H1 (cell line): ENCODE measurements at regions not wholly inside any gene's neighbourhood (a gene's known extent, or its start where the extent isn't known, plus 50 kb on each side); places are given as distances from the start of the nearest gene placed in this dataset.

Source experiments
- CTCF ChIA-PET: fragments of 300-600 bp; sonication (Branson Sonifier 250); formaldehyde crosslinking; loops from one replicate; lab custom pipeline; 2021; ENCODE audit not compliant: partially characterized antibody; lab: Charles Lee
- POLR2A ChIA-PET: fragments of 300-600 bp; sonication (Branson Sonifier 250); formaldehyde crosslinking; loops from one replicate; lab custom pipeline; 2021; ENCODE audit warnings: inconsistent platforms; ENCODE audit not compliant: partially characterized antibody; lab: Charles Lee
- DNase-seq, 2 experiments: peaks; one replicate each; pipeline versions ENCODE4 v3.0.0 to v3.0.0-alpha.2; 2010 to 2022; ENCODE audit warnings: low spot score in 2 of 2, low read depth in 1 of 2, mixed read lengths in 1 of 2
- FAIRE-seq: peaks from 2 replicates; lab custom pipeline; 2011; peaks lifted over from hg19 to GRCh38; lab: Jason Lieb, UNC
- H2AFZ ChIP-seq: 2 replicates; pipeline ENCODE4 v1.8.1; 2012; ENCODE audit warnings: low read length, inconsistent platforms
- H2AK5ac ChIP-seq: 2 replicates; pipeline ENCODE4 v1.6.1; 2013; ENCODE audit warnings: low read depth, low read length
- H2BK120ac ChIP-seq: replicated peaks from 2 replicates; pipeline ENCODE3; 2013; ENCODE audit warnings: low read depth, low read length, inconsistent platforms
- H2BK12ac ChIP-seq: 2 replicates; pipeline ENCODE4 v1.6.1; 2013; ENCODE audit warnings: low read depth, low read length
- H2BK15ac ChIP-seq: 2 replicates; pipeline ENCODE4 v1.6.1; 2013; ENCODE audit warnings: low read length
- H2BK20ac ChIP-seq: 2 replicates; pipeline ENCODE4 v1.6.1; 2013; ENCODE audit warnings: low read length
- H2BK5ac ChIP-seq: 2 replicates; pipeline ENCODE4 v1.6.1; 2013; ENCODE audit warnings: low read depth, low read length
- H3K14ac ChIP-seq: 2 replicates; pipeline ENCODE4 v1.6.1; 2013; ENCODE audit warnings: inconsistent platforms; ENCODE audit not compliant: insufficient read length
- H3K18ac ChIP-seq: 2 replicates; pipeline ENCODE4 v1.6.1; 2013; ENCODE audit warnings: low read length; ENCODE audit errors: extremely low read depth
- H3K23ac ChIP-seq: 2 replicates; pipeline ENCODE4 v1.6.1; 2013; ENCODE audit warnings: inconsistent platforms; ENCODE audit not compliant: insufficient read length
- H3K23me2 ChIP-seq: 2 replicates; pipeline ENCODE4 v1.6.1; 2013; ENCODE audit warnings: low read depth, low read length
- H3K27ac ChIP-seq: 2 replicates; pipeline ENCODE4 v1.6.1; 2011; ENCODE audit warnings: low read depth, low read length, inconsistent platforms
- H3K27me3 ChIP-seq, 4 experiments: replicated peaks in 1 of 4; 1 replicate in 1 of 4; 2 replicates in 3 of 4; pipeline versions ENCODE4 v1.6.1 to v1.8.1; 2011 to 2013; ENCODE audit warnings: low read length in 3 of 4, mild to moderate bottlenecking in 3 of 4, inconsistent platforms in 2 of 4, mixed read lengths in 2 of 4, moderate library complexity in 1 of 4; ENCODE audit not compliant: control insufficient read depth in 3 of 4, insufficient read depth in 3 of 4; ENCODE audit errors: extremely low read depth in 1 of 4
- H3K36me3 ChIP-seq, 4 experiments: 2 replicates each; pipeline versions ENCODE4 v1.6.1 to v1.8.1; 2011 to 2013; ENCODE audit warnings: mild to moderate bottlenecking in 4 of 4, low read length in 3 of 4, moderate library complexity in 2 of 4, control low read depth in 1 of 4, inconsistent platforms in 1 of 4; ENCODE audit not compliant: insufficient read depth in 4 of 4, control insufficient read depth in 2 of 4
- H3K4ac ChIP-seq: replicated peaks from 2 replicates; pipeline ENCODE3; 2013; ENCODE audit warnings: low read length, low read depth, mixed read lengths, inconsistent platforms; ENCODE audit not compliant: insufficient read length
- H3K4me1 ChIP-seq, 4 experiments: replicated peaks in 1 of 4; 1 replicate in 1 of 4; 2 replicates in 3 of 4; pipeline versions ENCODE4 v1.6.1 to v1.8.1; 2011 to 2013; ENCODE audit warnings: low read length in 3 of 4, inconsistent platforms in 2 of 4, mixed read lengths in 1 of 4; ENCODE audit not compliant: insufficient read depth in 4 of 4, control insufficient read depth in 3 of 4
- H3K4me2 ChIP-seq, 2 experiments: 2 replicates each; pipeline versions ENCODE4 v1.6.1 to v1.8.1; 2011 to 2013; ENCODE audit warnings: low read depth in 2 of 2, low read length in 2 of 2, control low read depth in 1 of 2, inconsistent platforms in 1 of 2, mild to moderate bottlenecking in 1 of 2; ENCODE audit not compliant: insufficient read depth in 1 of 2
- H3K4me3 ChIP-seq, 4 experiments: fragments of 200-600, 300-600 bp in 1 of 4; sonication (generic), shearing (Covaris generic), sonication (Bioruptor Twin) in 1 of 4; 2 replicates each; pipeline versions ENCODE4 v1.5.1 to v1.8.1; 2011 to 2016; ENCODE audit warnings: low read length in 4 of 4, low read depth in 3 of 4, control low read depth in 2 of 4, inconsistent platforms in 2 of 4, mild to moderate bottlenecking in 2 of 4, mixed read lengths in 1 of 4, moderate library complexity in 1 of 4; ENCODE audit not compliant: insufficient read depth in 2 of 4; ENCODE audit errors: extremely low read depth in 1 of 4
- H3K56ac ChIP-seq: replicated peaks from 2 replicates; pipeline ENCODE3; 2013; ENCODE audit warnings: low read depth, mild to moderate bottlenecking, mixed read lengths, low read length, inconsistent platforms; ENCODE audit not compliant: insufficient read length
- H3K79me1 ChIP-seq: 2 replicates; pipeline ENCODE4 v1.6.1; 2013; ENCODE audit warnings: low read depth, low read length, control low read depth
- H3K79me2 ChIP-seq, 2 experiments: 2 replicates each; pipeline versions ENCODE4 v1.6.1 to v1.8.1; 2012 to 2013; ENCODE audit warnings: low read length in 2 of 2, mild to moderate bottlenecking in 2 of 2, inconsistent platforms in 1 of 2; ENCODE audit not compliant: insufficient read depth in 2 of 2, control insufficient read depth in 1 of 2
- H3K9ac ChIP-seq, 4 experiments: replicated peaks in 1 of 4; 1 replicate in 1 of 4; 2 replicates in 3 of 4; pipeline versions ENCODE4 v1.6.1 to v1.8.1; 2011 to 2013; ENCODE audit warnings: low read depth in 3 of 4, low read length in 3 of 4, control low read depth in 2 of 4, mild to moderate bottlenecking in 2 of 4, moderate library complexity in 2 of 4, inconsistent platforms in 1 of 4; ENCODE audit errors: extremely low read depth in 1 of 4
- H3K9me3 ChIP-seq, 2 experiments: 2 replicates each; pipeline versions ENCODE4 v1.6.1 to v1.8.1; 2012 to 2013; ENCODE audit warnings: mild to moderate bottlenecking in 2 of 2, moderate library complexity in 2 of 2, control low read depth in 1 of 2, inconsistent platforms in 1 of 2, low read depth in 1 of 2, low read length in 1 of 2, mixed read lengths in 1 of 2; ENCODE audit not compliant: insufficient read depth in 2 of 2
- H4K20me1 ChIP-seq, 2 experiments: replicated peaks in 1 of 2; 2 replicates each; pipeline versions ENCODE3 to v1.8.1; 2011 to 2013; ENCODE audit warnings: inconsistent platforms in 2 of 2, low read length in 2 of 2, mild to moderate bottlenecking in 1 of 2; ENCODE audit not compliant: insufficient read depth in 2 of 2, control insufficient read depth in 1 of 2
- H4K5ac ChIP-seq: 2 replicates; pipeline ENCODE4 v1.6.1; 2013; ENCODE audit warnings: low read length, low read depth, mixed read lengths, inconsistent platforms; ENCODE audit not compliant: insufficient read length
- H4K8ac ChIP-seq: 2 replicates; pipeline ENCODE4 v1.8.0; 2013; ENCODE audit warnings: mild to moderate bottlenecking, moderate library complexity, low read length, inconsistent platforms; ENCODE audit not compliant: insufficient read depth; ENCODE audit errors: extremely low read depth
- H4K91ac ChIP-seq: replicated peaks from 2 replicates; pipeline ENCODE3; 2013; ENCODE audit warnings: low read length, mixed read lengths, inconsistent platforms; ENCODE audit not compliant: insufficient read length
- ASH2L ChIP-seq: fragments of 200-600, 300-600 bp; sonication (generic); IDR thresholded peaks from one replicate; pipeline ENCODE4 v1.7.1; 2017; ENCODE audit warnings: low read length
- BCL11A ChIP-seq, 2 experiments: IDR thresholded peaks; one replicate each; pipeline ENCODE4 v1.6.1; 2011; ENCODE audit warnings: low read depth in 2 of 2, low read length in 2 of 2, mild to moderate bottlenecking in 2 of 2
- CREB1 ChIP-seq: IDR thresholded peaks from 2 replicates; pipeline ENCODE4 v1.6.1; 2012; ENCODE audit warnings: inconsistent platforms
- E2F6 ChIP-seq: IDR thresholded peaks from 2 replicates; pipeline ENCODE4 v1.6.1; 2012; ENCODE audit warnings: inconsistent platforms
- EP300 ChIP-seq, 2 experiments: IDR thresholded peaks; 1 replicate in 1 of 2; 2 replicates in 1 of 2; pipeline ENCODE4 v1.6.1; 2011 to 2012; ENCODE audit warnings: low read depth in 2 of 2, low read length in 2 of 2, mild to moderate bottlenecking in 2 of 2, borderline replicate concordance in 1 of 2, inconsistent platforms in 1 of 2, moderate library complexity in 1 of 2
- FOSL1 ChIP-seq: IDR thresholded peaks from 2 replicates; pipeline ENCODE4 v1.6.1; 2011; ENCODE audit warnings: mild to moderate bottlenecking, low read depth, low read length, moderate library complexity; ENCODE audit not compliant: insufficient read depth
- GTF2F1 ChIP-seq: IDR thresholded peaks from 2 replicates; pipeline ENCODE4 v1.6.1; 2012; ENCODE audit warnings: low read depth, low read length, improper control_type of control experiment, borderline replicate concordance
- HDAC6 ChIP-seq: IDR thresholded peaks from one replicate; pipeline ENCODE4 v1.7.1; 2012; ENCODE audit warnings: low read depth, mild to moderate bottlenecking, inconsistent platforms, low read length, moderate library complexity
- JUND ChIP-seq: IDR thresholded peaks from 2 replicates; pipeline ENCODE4 v1.6.1; 2011; ENCODE audit warnings: mild to moderate bottlenecking, improper control_type of control experiment, low read length
- KDM5A ChIP-seq: fragments of 200-600 bp; IDR thresholded peaks from 2 replicates; pipeline ENCODE4 v1.7.1; 2012; ENCODE audit warnings: mild to moderate bottlenecking, low read length, inconsistent platforms, mixed read lengths
- RNF2 ChIP-seq: fragments of 200-900, 300-1000 bp; sonication (generic); IDR thresholded peaks from 2 replicates; pipeline ENCODE4 v1.7.1; 2016; ENCODE audit warnings: borderline replicate concordance, low read depth, mild to moderate bottlenecking, antibody characterized with exemption, low read length; ENCODE audit not compliant: poor library complexity, severe bottlenecking; ENCODE audit errors: missing control alignments
- SIN3A ChIP-seq, 2 experiments: IDR thresholded peaks in 1 of 2; conservative IDR thresholded peaks in 1 of 2; 2 replicates each; pipeline ENCODE4 v1.6.1; 2011 to 2012; ENCODE audit warnings: low read length in 2 of 2, improper control_type of control experiment in 1 of 2, low read depth in 1 of 2, mild to moderate bottlenecking in 1 of 2
- SP4 ChIP-seq: IDR thresholded peaks from 2 replicates; pipeline ENCODE4 v1.6.1; 2012; ENCODE audit warnings: low read length, inconsistent platforms
- SRF ChIP-seq: IDR thresholded peaks from 2 replicates; pipeline ENCODE4 v1.6.1; 2011; ENCODE audit warnings: mild to moderate bottlenecking, low read depth, low read length, moderate library complexity
- YY1 ChIP-seq: IDR thresholded peaks from 2 replicates; pipeline ENCODE4 v1.6.1; 2011; ENCODE audit warnings: low read depth, mild to moderate bottlenecking, low read length
- WGBS, 2 experiments: shearing (Covaris generic) in 1 of 2; methylation state at CpG; one replicate each; pipeline versions ENCODE4 v1.1.6 to v1.1.7; 2013 to 2015; ENCODE audit warnings: low lambda C conversion rate in 2 of 2, mixed read lengths in 2 of 2, inconsistent platforms in 1 of 2, low coverage in 1 of 2, missing lambda C conversion rate in 1 of 2; ENCODE audit not compliant: insufficient replicate concordance in 2 of 2, insufficient coverage in 1 of 2, insufficient read length in 1 of 2; ENCODE audit errors: extremely low coverage in 1 of 2, missing lambda C conversion rate in 1 of 2; 5-methylcytosine and 5-hydroxymethylcytosine counted together

DNA sequence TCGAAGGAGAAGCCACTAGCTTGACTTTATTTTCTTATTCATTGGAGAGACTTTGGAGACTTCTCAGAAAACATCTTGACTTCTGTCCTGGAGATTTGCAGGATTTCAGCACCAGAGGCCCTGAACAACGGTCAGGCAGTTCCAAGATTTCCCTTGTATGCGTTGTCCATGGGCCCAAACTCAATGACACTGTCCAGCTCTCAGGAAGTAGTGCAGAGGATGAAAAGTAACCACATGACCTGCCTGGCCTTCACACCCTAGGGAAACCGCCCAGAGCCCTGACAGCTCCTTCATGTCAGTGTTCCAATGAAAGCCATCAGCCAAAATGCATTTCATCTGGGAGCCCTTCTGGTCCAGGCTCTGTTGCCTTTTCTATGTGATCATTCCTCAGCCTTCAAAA lies 214.1 kb downstream of the BLID start:
- WGBS, 2 experiments: 88% methylated on average over 4 of the region's 4 CpGs; no CpG with 5 or more reads in 1 of the 2 experiments
- CTCF ChIA-PET: interaction anchor here (0.5 kb wide), 1 partner anchor 72 kb away, joined by 3 read pairs; no protein-coding TSS in a partner anchor
- H3K4me2 ChIP-seq: no peak overlapping the region
- TF ChIP-seq FOSL1 (no peak), JUND (no peak), EP300 (IDR thresholded peaks at IDR 0.05; ENCODE audit: borderline replicate concordance in 1 of 2, low read depth in 2 of 2, low read length in 2 of 2) (no peak), HDAC6 (no peak), YY1 (no peak), RNF2 (no peak), GTF2F1 (no peak), SIN3A (conservative IDR thresholded peaks at IDR 0.05 in 1 of 2, IDR thresholded peaks at IDR 0.05 in 1 of 2; ENCODE audit: low read depth in 1 of 2, low read length in 2 of 2) (no peak), BCL11A (IDR thresholded peaks at IDR 0.05; ENCODE audit: low read depth in 2 of 2, low read length in 2 of 2) (no peak), KDM5A (no peak), ASH2L (no peak), CREB1 (no peak), E2F6 (no peak), SRF (no peak), SP4 (no peak)

More for the DNA sequence above, 214.1 kb downstream of the BLID start:
- Histone ChIP-seq H3K27ac (no peak overlapping the region), H2AK5ac (no peak overlapping the region), H2BK120ac (no peak overlapping the region), H3K9me3 (no peaks in the 10 kb centered on the region), H3K23ac (no peak overlapping the region), H3K4me3 (no peak overlapping the region), H3K23me2 (no peaks in the 10 kb centered on the region), H3K18ac (no peak overlapping the region), H4K5ac (no peak overlapping the region), H3K4ac (no peak overlapping the region), H3K4me1 (no peaks in the 10 kb centered on the region), H3K14ac (no peak overlapping the region), H4K91ac (no peak overlapping the region), H2BK12ac (no peak overlapping the region), H3K79me2 (no peaks in the 10 kb centered on the region), H2BK20ac (no peak overlapping the region), H3K56ac (no peak overlapping the region), H2BK15ac (no peak overlapping the region), H3K79me1 (no peaks in the 10 kb centered on the region), H3K9ac (no peak overlapping the region), H4K8ac (no peak overlapping the region), H3K36me3 (no peaks in the 10 kb centered on the region), H2AFZ (no peak overlapping the region), H3K27me3 (no peaks in the 10 kb centered on the region), H4K20me1 (no peaks in the 10 kb centered on the region), H2BK5ac (no peak overlapping the region)
- POLR2A ChIA-PET: no interaction called here
- FAIRE-seq (no peak), DNase-seq (no peak)
